Smooth muscle cell (in vitro differentiated cells): ENCODE measurements at regions not wholly inside any gene's neighbourhood (a gene's known extent, or its start where the extent isn't known, plus 50 kb on each side); places are given as distances from the start of the nearest gene placed in this dataset.
"Not testable (repeated sequence)": the region's sequence is repeated elsewhere in the genome, so short reads cannot be mapped to it uniquely, and the experiment has no call there.

Experiments used
- DNase-seq: peaks from one replicate; lab custom pipeline; 2025; ENCODE audit not compliant: unreplicated experiment; lab: John Stamatoyannopoulos, UW
- H2AFZ ChIP-seq: fragments of 200-600 bp; sonication (generic); 2 replicates; pipeline ENCODE4 v1.6.0; 2016; ENCODE audit warnings: antibody characterized with exemption, low read depth, mild to moderate bottlenecking
- H3F3A ChIP-seq: fragments of 200-600 bp; sonication (generic); 2 replicates; pipeline ENCODE4 v1.6.0; 2017; ENCODE audit warnings: antibody characterized with exemption, low read depth
- H3K27ac ChIP-seq: fragments of 200-600 bp; sonication (generic); 2 replicates; pipeline ENCODE4 v1.5.1; 2016; ENCODE audit warnings: low read depth, mild to moderate bottlenecking
- H3K27me3 ChIP-seq: fragments of 200-600 bp; sonication (generic); 2 replicates; pipeline ENCODE4 v1.6.1; 2016; ENCODE audit warnings: low read depth, mild to moderate bottlenecking
- H3K36me3 ChIP-seq: fragments of 200-600 bp; sonication (generic); 2 replicates; pipeline ENCODE4 v1.5.1; 2016; ENCODE audit warnings: low read depth
- H3K4me1 ChIP-seq: fragments of 200-600 bp; sonication (generic); 2 replicates; pipeline ENCODE4 v1.5.1; 2016; ENCODE audit warnings: low read depth
- H3K4me2 ChIP-seq: fragments of 200-600 bp; sonication (generic); 2 replicates; pipeline ENCODE4 v1.6.0; 2016; ENCODE audit warnings: mild to moderate bottlenecking
- H3K4me3 ChIP-seq: fragments of 200-600 bp; sonication (generic); 2 replicates; pipeline ENCODE4 v1.5.1; 2016; ENCODE audit warnings: mild to moderate bottlenecking
- H3K79me2 ChIP-seq: fragments of 200-600 bp; sonication (generic); 2 replicates; pipeline ENCODE4 v1.6.0; 2016; ENCODE audit warnings: low read depth, mild to moderate bottlenecking
- H3K9ac ChIP-seq: fragments of 200-600 bp; sonication (generic); 2 replicates; pipeline ENCODE4 v1.6.0; 2016; ENCODE audit warnings: low read depth
- H3K9me3 ChIP-seq: fragments of 200-600 bp; sonication (generic); replicated peaks from 2 replicates; pipeline ENCODE4 v1.5.1; 2016; ENCODE audit warnings: low read depth
- H4K20me1 ChIP-seq: fragments of 200-600 bp; sonication (generic); 2 replicates; pipeline ENCODE4 v1.6.0; 2016; ENCODE audit warnings: low read depth
- WGBS: methylation state at CpG from one replicate; pipeline ENCODE4 v1.1.7; 2016; ENCODE audit warnings: low lambda C conversion rate; 5-methylcytosine and 5-hydroxymethylcytosine counted together
- TF ChIP-seq, protein P1 (sequence below): fragments of 200-600 bp; sonication (generic); IDR thresholded peaks from 2 replicates; pipeline ENCODE4 v1.5.1; 2017; ENCODE audit warnings: borderline replicate concordance, mild to moderate bottlenecking, antibody characterized with exemption; ENCODE audit not compliant: insufficient read depth, poor library complexity, severe bottlenecking

DNA sequence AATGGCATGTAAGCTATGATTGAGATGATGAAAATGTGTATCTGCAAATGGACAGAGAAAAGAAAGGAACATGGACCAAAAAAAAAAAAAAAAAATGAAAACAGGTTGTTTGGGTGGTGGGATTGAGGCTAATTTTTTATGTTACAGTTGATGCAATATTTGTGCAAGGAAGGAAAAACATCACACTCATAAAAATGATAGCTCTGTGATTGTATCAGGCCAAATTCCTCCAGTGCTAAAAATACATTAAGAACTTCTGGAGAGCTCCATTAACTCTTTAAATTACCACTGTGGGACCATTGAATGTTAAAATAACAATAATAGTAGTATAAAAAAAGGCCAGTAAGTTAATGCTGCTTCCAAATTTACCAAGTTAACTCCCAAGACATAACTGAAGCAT is 79.5 kb upstream of the MSX2 start:
- Histone ChIP-seq H3K4me3 (no peak overlapping the region), H3K4me2 (no peak overlapping the region), H4K20me1 (no peaks in the 10 kb centered on the region), H3K27me3 (no peaks in the 10 kb centered on the region), H3K27ac (no peak overlapping the region), H3K9me3 (no peaks in the 10 kb centered on the region), H3K4me1 (no peaks in the 10 kb centered on the region), H2AFZ (no peak overlapping the region), H3K36me3 (no peaks in the 10 kb centered on the region), H3K9ac (no peak overlapping the region), H3F3A (peaks cover 3% of the 10 kb centered on the region), H3K79me2 (no peaks in the 10 kb centered on the region)
- TF ChIP-seq, protein P1, sequence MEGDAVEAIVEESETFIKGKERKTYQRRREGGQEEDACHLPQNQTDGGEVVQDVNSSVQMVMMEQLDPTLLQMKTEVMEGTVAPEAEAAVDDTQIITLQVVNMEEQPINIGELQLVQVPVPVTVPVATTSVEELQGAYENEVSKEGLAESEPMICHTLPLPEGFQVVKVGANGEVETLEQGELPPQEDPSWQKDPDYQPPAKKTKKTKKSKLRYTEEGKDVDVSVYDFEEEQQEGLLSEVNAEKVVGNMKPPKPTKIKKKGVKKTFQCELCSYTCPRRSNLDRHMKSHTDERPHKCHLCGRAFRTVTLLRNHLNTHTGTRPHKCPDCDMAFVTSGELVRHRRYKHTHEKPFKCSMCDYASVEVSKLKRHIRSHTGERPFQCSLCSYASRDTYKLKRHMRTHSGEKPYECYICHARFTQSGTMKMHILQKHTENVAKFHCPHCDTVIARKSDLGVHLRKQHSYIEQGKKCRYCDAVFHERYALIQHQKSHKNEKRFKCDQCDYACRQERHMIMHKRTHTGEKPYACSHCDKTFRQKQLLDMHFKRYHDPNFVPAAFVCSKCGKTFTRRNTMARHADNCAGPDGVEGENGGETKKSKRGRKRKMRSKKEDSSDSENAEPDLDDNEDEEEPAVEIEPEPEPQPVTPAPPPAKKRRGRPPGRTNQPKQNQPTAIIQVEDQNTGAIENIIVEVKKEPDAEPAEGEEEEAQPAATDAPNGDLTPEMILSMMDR = no peak
- no peak for DNase-seq

DNA sequence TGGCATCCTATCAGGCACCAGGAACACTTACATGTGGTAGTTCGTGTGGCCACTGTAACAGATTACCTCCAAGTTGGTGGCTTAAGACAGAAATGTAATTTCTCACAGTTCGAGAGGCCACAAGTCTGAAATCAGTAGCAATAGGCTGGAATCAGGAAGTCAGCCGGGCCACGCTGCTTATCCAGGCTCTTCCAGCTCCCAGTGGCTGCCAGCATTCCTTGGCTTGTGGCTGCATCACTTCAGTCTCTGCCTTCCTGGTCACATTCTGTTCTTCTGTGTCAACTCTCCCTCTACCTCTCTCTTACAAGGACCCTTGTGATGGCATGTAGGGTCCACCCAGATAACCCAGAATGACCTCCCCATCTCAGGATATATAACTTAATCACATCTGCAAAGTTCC is 78.7 kb upstream of the MSX2 start:
- TF ChIP-seq, protein P1 = no peak
- H3K36me3 ChIP-seq = no peaks in the 10 kb centered on the region
- 98% methylated on average over 4 of the region's 4 CpGs for WGBS

GRCh38 chr5:174648618-174649017 is 75.8 kb upstream of the MSX2 start:
- not testable (repeated sequence) for H3K4me2 ChIP-seq, H3K4me3 ChIP-seq, H2AFZ ChIP-seq, DNase-seq, H3K9ac ChIP-seq, H3K79me2 ChIP-seq, H3K4me1 ChIP-seq, H3K36me3 ChIP-seq, H4K20me1 ChIP-seq, H3K27ac ChIP-seq, H3F3A ChIP-seq, H3K9me3 ChIP-seq, H3K27me3 ChIP-seq
- WGBS = 91% methylated on average over 4 of the region's 4 CpGs

More for the DNA sequence above, 78.7 kb upstream of the MSX2 start:
- Histone ChIP-seq H3K79me2 (no peaks in the 10 kb centered on the region), H3K9ac (no peak overlapping the region), H3K4me2 (no peak overlapping the region), H3K27ac (no peak overlapping the region), H4K20me1 (no peaks in the 10 kb centered on the region), H3K4me3 (no peak overlapping the region), H2AFZ (no peak overlapping the region), H3K9me3 (no peaks in the 10 kb centered on the region), H3K4me1 (no peaks in the 10 kb centered on the region), H3F3A (peaks cover 3% of the 10 kb centered on the region), H3K27me3 (no peaks in the 10 kb centered on the region)
- no peak for DNase-seq

- Histone ChIP-seq H3F3A (no peaks in the 10 kb centered on the region), H3K9ac (no peak overlapping the region), H3K4me2 (no peak overlapping the region), H3K4me1 (no peaks in the 10 kb centered on the region), H4K20me1 (no peaks in the 10 kb centered on the region), H3K4me3 (no peak overlapping the region), H3K79me2 (no peaks in the 10 kb centered on the region), H2AFZ (no peak overlapping the region), H3K9me3 (no peaks in the 10 kb centered on the region), H3K27ac (no peak overlapping the region), H3K36me3 (no peaks in the 10 kb centered on the region), H3K27me3 (no peaks in the 10 kb centered on the region)
- WGBS = 79% methylated on average over 8 of the region's 8 CpGs
- DNase-seq = no peak
- TF ChIP-seq, protein P1 = no peak
Measured at GRCh38 chr5:174649391-174649790, 75.0 kb upstream of the MSX2 start.
